ENCODE measurements at regions not wholly inside any gene's neighbourhood (a gene's known extent, or its start where the extent isn't known, plus 50 kb on each side); places are given as distances from the start of the nearest gene placed in this dataset.
"Not testable (repeated sequence)": the region's sequence is repeated elsewhere in the genome, so short reads cannot be mapped to it uniquely, and the experiment has no call there.

DNA sequence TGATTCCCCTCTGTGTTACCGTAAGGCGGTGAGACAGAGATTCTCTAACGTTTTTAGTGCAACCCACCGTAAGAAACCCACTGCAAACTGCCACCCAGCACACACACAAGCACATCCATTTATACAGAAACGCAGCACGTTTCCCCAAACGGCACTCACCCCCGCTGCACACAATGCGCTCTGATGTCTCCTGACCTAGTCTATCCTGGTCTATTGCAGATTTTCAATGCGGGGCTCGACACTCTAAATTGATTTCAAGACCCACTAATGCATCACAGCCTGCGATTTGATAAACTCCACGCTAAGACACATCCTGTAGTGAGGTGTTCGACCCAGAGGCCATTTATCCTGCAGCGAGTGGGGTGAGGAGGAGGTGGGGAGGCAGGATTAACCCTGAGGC lies 63.7 kb upstream of the SULF2 start:
- Mint-ChIP-seq H3K27me3 (peaks cover 14 to 43% of the 10 kb centered on the region in 2 donors), H3K4me3 (no peak overlapping the region), H3K27ac (no peak overlapping the region), H3K36me3 (no peaks in the 10 kb centered on the region), H3K9me3 (no peaks in the 10 kb centered on the region), H3K4me1 (peaks cover 0 to 1% (median 0%) of the 10 kb centered on the region in 3 donors)
- H3K27me3 ChIP-seq (ENCODE audit: insufficient read depth, low read length, poor library complexity, severe bottlenecking): no peaks in the 10 kb centered on the region
- H3K4me3 ChIP-seq (ENCODE audit: low read length): no peak overlapping the region
- no peaks in the 10 kb centered on the region for H3K9me3 ChIP-seq (ENCODE audit: low read length)
- H3K36me3 ChIP-seq (ENCODE audit: insufficient read depth, low read length): no peaks in the 10 kb centered on the region
- ChIA-PET CTCF (no interaction called here), POLR2A (no interaction called here)
- no peak overlapping the region for H3K27ac ChIP-seq (ENCODE audit: low read depth, low read length)
- H3K4me1 ChIP-seq (ENCODE audit: insufficient read depth, low read length): no peaks in the 10 kb centered on the region
- no peak for DNase-seq

GRCh38 chr20:47848534-47848933 lies 63.3 kb upstream of the SULF2 start:
- not testable (repeated sequence) for H3K27ac Mint-ChIP-seq

DNA sequence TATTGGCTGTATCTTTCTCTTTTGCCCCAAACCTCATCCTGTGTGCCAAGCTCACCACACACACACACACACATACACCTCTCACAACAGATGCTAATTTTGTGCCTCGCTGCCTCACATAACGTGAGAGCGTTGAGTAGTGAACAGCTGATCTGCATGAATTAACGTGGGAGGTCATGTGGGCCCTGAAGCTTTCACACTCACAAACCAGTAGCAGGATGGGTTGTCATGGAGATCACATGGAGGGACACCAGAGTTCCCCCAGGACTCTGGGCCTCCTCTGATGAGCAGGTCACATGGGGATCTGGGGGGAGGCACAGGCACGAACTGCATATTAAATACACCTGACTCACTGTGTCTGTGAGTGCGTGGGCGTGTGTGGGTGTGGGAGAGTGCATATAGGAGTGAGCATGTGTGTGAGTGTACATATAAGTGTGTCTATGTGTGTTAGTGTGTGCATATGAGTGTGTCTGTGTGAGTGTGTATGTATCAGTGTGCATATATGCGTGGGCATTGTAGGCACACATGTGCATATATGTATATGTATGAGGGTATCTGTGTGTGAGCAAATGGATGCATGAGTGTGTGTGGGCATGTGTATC lies 62.7 kb upstream of the SULF2 start:
- no peaks in the 10 kb centered on the region for H3K36me3 ChIP-seq (ENCODE audit: insufficient read depth, low read length)
- H3K4me1 Mint-ChIP-seq: peaks cover 0 to 1% (median 0%) of the 10 kb centered on the region in 3 donors
- H3K27me3 ChIP-seq (ENCODE audit: insufficient read depth, low read length, poor library complexity, severe bottlenecking): no peaks in the 10 kb centered on the region
- no peaks in the 10 kb centered on the region for H3K36me3 Mint-ChIP-seq
- H3K27ac Mint-ChIP-seq: no peak overlapping the region
- H3K27ac ChIP-seq (ENCODE audit: low read depth, low read length): no peak overlapping the region
- no peak for DNase-seq
- H3K4me3 ChIP-seq (ENCODE audit: low read length): no peak overlapping the region
- no peaks in the 10 kb centered on the region for H3K9me3 Mint-ChIP-seq
- no peaks in the 10 kb centered on the region for H3K4me1 ChIP-seq (ENCODE audit: insufficient read depth, low read length)
- ChIA-PET CTCF (no interaction called here), POLR2A (no interaction called here)
- no peaks in the 10 kb centered on the region for H3K9me3 ChIP-seq (ENCODE audit: low read length)
- peaks cover 17 to 47% of the 10 kb centered on the region in 2 donors for H3K27me3 Mint-ChIP-seq
- no peak overlapping the region for H3K4me3 Mint-ChIP-seq

More at GRCh38 chr20:47848534-47848933, 63.3 kb upstream of the SULF2 start:
- H3K4me1 Mint-ChIP-seq; H3K9me3 Mint-ChIP-seq; H3K9me3 ChIP-seq (ENCODE audit: low read length); H3K4me3 Mint-ChIP-seq; CTCF ChIA-PET; POLR2A ChIA-PET; H3K4me3 ChIP-seq (ENCODE audit: low read length); H3K27ac ChIP-seq (ENCODE audit: low read depth, low read length); H3K36me3 Mint-ChIP-seq; H3K4me1 ChIP-seq (ENCODE audit: insufficient read depth, low read length); H3K27me3 ChIP-seq (ENCODE audit: insufficient read depth, low read length, poor library complexity, severe bottlenecking); H3K36me3 ChIP-seq (ENCODE audit: insufficient read depth, low read length); DNase-seq: not testable (repeated sequence)
- peaks cover 14 to 43% of the 10 kb centered on the region in 2 donors for H3K27me3 Mint-ChIP-seq

DNA sequence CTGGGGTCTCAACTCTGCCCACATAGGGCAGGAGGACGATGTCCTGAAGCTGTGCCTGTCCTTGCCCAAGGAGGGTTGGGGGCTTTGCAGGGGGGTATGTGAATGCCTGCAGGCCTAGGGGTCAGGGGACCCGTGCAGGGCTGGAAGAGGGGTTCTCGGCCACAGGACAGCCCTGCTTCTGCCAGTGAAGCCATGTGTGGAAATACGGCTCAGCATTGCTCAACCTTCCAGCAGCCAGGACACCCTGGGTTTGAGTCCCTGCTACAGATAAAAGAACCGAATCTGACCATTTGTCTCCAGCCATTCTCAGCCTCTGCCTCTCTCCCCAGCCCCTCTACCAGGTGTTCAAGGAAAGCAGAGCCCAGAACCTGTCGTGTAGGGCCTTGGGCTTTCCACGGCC lies 61.9 kb upstream of the SULF2 start:
- POLR2A ChIA-PET; H3K4me3 Mint-ChIP-seq; H3K27ac Mint-ChIP-seq; H3K27me3 ChIP-seq (ENCODE audit: insufficient read depth, low read length, poor library complexity, severe bottlenecking); CTCF ChIA-PET; H3K36me3 ChIP-seq (ENCODE audit: insufficient read depth, low read length); DNase-seq; H3K9me3 Mint-ChIP-seq; H3K36me3 Mint-ChIP-seq; H3K4me1 ChIP-seq (ENCODE audit: insufficient read depth, low read length); H3K27ac ChIP-seq (ENCODE audit: low read depth, low read length); H3K9me3 ChIP-seq (ENCODE audit: low read length); H3K4me1 Mint-ChIP-seq; H3K4me3 ChIP-seq (ENCODE audit: low read length): not testable (repeated sequence)
- peaks cover 14 to 41% of the 10 kb centered on the region in 2 donors for H3K27me3 Mint-ChIP-seq

DNA sequence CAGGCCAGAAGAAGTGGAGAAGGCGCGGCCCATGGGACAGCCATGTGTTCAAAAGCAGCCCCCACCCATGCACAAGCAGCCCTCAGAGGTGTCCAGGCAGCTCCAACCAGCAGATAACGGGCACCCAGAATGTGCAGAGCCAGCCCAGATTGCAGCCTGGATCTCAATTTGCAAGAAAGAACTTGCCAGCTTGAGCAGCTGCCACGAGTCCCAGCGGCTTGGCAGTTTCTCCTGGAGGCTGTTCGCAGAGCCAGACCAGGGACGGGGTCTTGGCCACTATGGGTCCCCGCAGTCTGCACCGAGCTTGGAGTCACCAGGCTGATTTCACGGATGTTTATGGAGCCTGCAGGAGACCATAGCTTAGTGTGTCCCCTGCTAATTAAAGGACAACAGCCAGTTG lies 61.4 kb upstream of the SULF2 start:
- H3K27ac ChIP-seq (ENCODE audit: low read depth, low read length); POLR2A ChIA-PET; H3K4me1 ChIP-seq (ENCODE audit: insufficient read depth, low read length); H3K4me1 Mint-ChIP-seq; H3K27me3 ChIP-seq (ENCODE audit: insufficient read depth, low read length, poor library complexity, severe bottlenecking); CTCF ChIA-PET; H3K4me3 Mint-ChIP-seq; H3K9me3 Mint-ChIP-seq; DNase-seq; H3K9me3 ChIP-seq (ENCODE audit: low read length); H3K36me3 ChIP-seq (ENCODE audit: insufficient read depth, low read length); H3K36me3 Mint-ChIP-seq; H3K4me3 ChIP-seq (ENCODE audit: low read length); H3K27ac Mint-ChIP-seq: not testable (repeated sequence)
- peaks cover 17 to 41% of the 10 kb centered on the region in 2 donors for H3K27me3 Mint-ChIP-seq

- H3K4me1 Mint-ChIP-seq; H3K27ac Mint-ChIP-seq; H3K36me3 Mint-ChIP-seq; POLR2A ChIA-PET; H3K36me3 ChIP-seq (ENCODE audit: insufficient read depth, low read length); H3K27ac ChIP-seq (ENCODE audit: low read depth, low read length); H3K4me1 ChIP-seq (ENCODE audit: insufficient read depth, low read length); H3K4me3 Mint-ChIP-seq; H3K4me3 ChIP-seq (ENCODE audit: low read length); CTCF ChIA-PET; H3K9me3 Mint-ChIP-seq; H3K27me3 ChIP-seq (ENCODE audit: insufficient read depth, low read length, poor library complexity, severe bottlenecking); H3K9me3 ChIP-seq (ENCODE audit: low read length): not testable (repeated sequence)
- H3K27me3 Mint-ChIP-seq: peaks cover 18 to 35% of the 10 kb centered on the region in 2 donors
- DNase-seq: peak in 1 of 5 donors; percentile 15
Observed at GRCh38 chr20:47845382-47845977, 60.2 kb upstream of the SULF2 start.

GRCh38 chr20:47844568-47844906 lies 59.3 kb upstream of the SULF2 start:
- H3K36me3 Mint-ChIP-seq; H3K4me3 Mint-ChIP-seq; H3K4me1 Mint-ChIP-seq; H3K4me1 ChIP-seq (ENCODE audit: insufficient read depth, low read length); CTCF ChIA-PET; H3K36me3 ChIP-seq (ENCODE audit: insufficient read depth, low read length); DNase-seq; POLR2A ChIA-PET; H3K27me3 ChIP-seq (ENCODE audit: insufficient read depth, low read length, poor library complexity, severe bottlenecking); H3K9me3 Mint-ChIP-seq; H3K4me3 ChIP-seq (ENCODE audit: low read length); H3K9me3 ChIP-seq (ENCODE audit: low read length); H3K27ac ChIP-seq (ENCODE audit: low read depth, low read length); H3K27ac Mint-ChIP-seq: not testable (repeated sequence)
- peaks cover 11 to 28% of the 10 kb centered on the region in 2 donors for H3K27me3 Mint-ChIP-seq

GRCh38 chr20:47843886-47844567 lies 58.7 kb upstream of the SULF2 start:
- Mint-ChIP-seq H3K27ac (no peak overlapping the region), H3K36me3 (no peaks in the 10 kb centered on the region), H3K9me3 (peaks cover 0 to 2% (median 0%) of the 10 kb centered on the region in 5 donors), H3K4me1 (peaks cover 0 to 1% (median 0%) of the 10 kb centered on the region in 3 donors), H3K4me3 (no peak overlapping the region), H3K27me3 (peaks cover 11 to 24% of the 10 kb centered on the region in 2 donors)
- Histone ChIP-seq H3K4me3 (ENCODE audit: low read length) (no peak overlapping the region), H3K4me1 (ENCODE audit: insufficient read depth, low read length) (no peaks in the 10 kb centered on the region), H3K27me3 (ENCODE audit: insufficient read depth, low read length, poor library complexity, severe bottlenecking) (no peaks in the 10 kb centered on the region), H3K36me3 (ENCODE audit: insufficient read depth, low read length) (no peaks in the 10 kb centered on the region), H3K9me3 (ENCODE audit: low read length) (no peaks in the 10 kb centered on the region), H3K27ac (ENCODE audit: low read depth, low read length) (no peak overlapping the region)
- CTCF ChIA-PET: no interaction called here
- POLR2A ChIA-PET: no interaction called here
- DNase-seq: no peak
